Ovary (tissue), 7 donors: ENCODE measurements at regions not wholly inside any gene's neighbourhood (a gene's known extent, or its start where the extent isn't known, plus 50 kb on each side); places are given as distances from the start of the nearest gene placed in this dataset.
"Not testable (repeated sequence)": the region's sequence is repeated elsewhere in the genome, so short reads cannot be mapped to it uniquely, and the experiment has no call there.

Experiments
- DNase-seq, 5 donors: peaks; one replicate each; pipeline ENCODE4 v3.0.0-alpha.2; 2019 to 2020
- H3K27ac ChIP-seq, 2 donors: fragments of 200-600 bp; one replicate each; pipeline versions ENCODE4 v1.5.1 to v1.8.0; 2019 to 2022
- H3K27me3 ChIP-seq: fragments of 200-600 bp; one replicate; pipeline ENCODE4 v1.8.0; 2022
- H3K36me3 ChIP-seq: fragments of 200-600 bp; sonication (generic); one replicate; pipeline ENCODE4 v1.5.1; 2019
- H3K4me1 ChIP-seq: one replicate; pipeline ENCODE4 v1.8.1; 2013; ENCODE audit warnings: mild to moderate bottlenecking, moderate library complexity; ENCODE audit not compliant: insufficient read depth
- H3K4me3 ChIP-seq: fragments of 200-600 bp; sonication (generic); one replicate; pipeline ENCODE4 v1.5.1; 2017
- H3K9me3 ChIP-seq, 2 donors: fragments of 200-600 bp in 1 of 2; sonication (generic) in 1 of 2; one replicate each; pipeline versions ENCODE4 v1.5.1 to v1.8.1; 2013 to 2019; ENCODE audit warnings: mild to moderate bottlenecking in 1 of 2, moderate library complexity in 1 of 2
- CTCF ChIP-seq, 3 donors: fragments of 450-650 bp in 2 of 3; fragments of 200-600 bp in 1 of 3; IDR thresholded peaks; one replicate each; pipeline versions ENCODE4 v1.5.1 to v1.8.0; 2016 to 2022; ENCODE audit warnings: antibody characterized with exemption in 3 of 3, mild to moderate bottlenecking in 1 of 3
- EP300 ChIP-seq: sonication (generic); formaldehyde crosslinking; IDR thresholded peaks from one replicate; pipeline ENCODE4 v1.6.1; 2017; ENCODE audit warnings: antibody characterized with exemption
- POLR2A ChIP-seq: fragments of 450-650 bp; IDR thresholded peaks from one replicate; pipeline ENCODE4 v1.6.1; 2017; ENCODE audit warnings: antibody characterized with exemption, mild to moderate bottlenecking, moderate library complexity
- WGBS, 3 donors: extraction: QIAGEN DNeasy Blood & Tissue Kit in 1 of 3; methylation state at CpG; one replicate each; pipeline versions ENCODE4 v1.1.5 to v1.1.7; 2013 to 2017; 5-methylcytosine and 5-hydroxymethylcytosine counted together
- intact Hi-C, 4 donors: fragments of 100-400 bp; cut with DNase I; formaldehyde crosslinking; loops; one replicate each; pipeline versions ENCODE4 v1.11.0 to v1.15.1; 2022 to 2023
- donor health status: DM: no; HTN: no; CAD: no; lungs with moderate emphysema.
- donor health status: DM: no; HTN: no; CAD: no.
- donor health status: Bipolar disorder and iron deficiency.
- donor health status: DM: no; HTN: no; CAD: no.
- donor health status: DM: yes; HTN: yes; CAD: no.

GRCh38 chr12:66813137-66813892 is 134.4 kb upstream of the GRIP1 start:
- WGBS, 3 donors = 82 to 84% (median 83%) methylated on average over 2 of the region's 2 CpGs
- no peak for TF ChIP-seq CTCF (IDR thresholded peaks at IDR 0.05)
- no peak for TF ChIP-seq POLR2A
- no peak for TF ChIP-seq EP300

GRCh38 chr12:66819587-66819986 is 140.7 kb upstream of the GRIP1 start:
- Histone ChIP-seq H3K4me1 (no peaks in the 10 kb centered on the region), H3K27ac (no peak overlapping the region), H3K27me3 (no peaks in the 10 kb centered on the region), H3K36me3 (no peaks in the 10 kb centered on the region), H3K9me3 (no peaks in the 10 kb centered on the region), H3K4me3 (no peak overlapping the region)
- TF ChIP-seq CTCF (IDR thresholded peaks at IDR 0.05) (no peak), POLR2A (no peak), EP300 (no peak)
- no peak for DNase-seq
- intact Hi-C loops = no loop called here

More at GRCh38 chr12:66813137-66813892, 134.4 kb upstream of the GRIP1 start:
- H3K27ac ChIP-seq = no peak overlapping the region
- H3K27me3 ChIP-seq = no peaks in the 10 kb centered on the region
- no peak for DNase-seq
- H3K9me3 ChIP-seq = no peaks in the 10 kb centered on the region
- intact Hi-C loops = no loop called here
- no peak overlapping the region for H3K4me3 ChIP-seq
- H3K36me3 ChIP-seq = no peaks in the 10 kb centered on the region
- no peaks in the 10 kb centered on the region for H3K4me1 ChIP-seq

GRCh38 chr12:66822961-66823360 is 144.1 kb upstream of the GRIP1 start:
- H3K36me3 ChIP-seq = no peaks in the 10 kb centered on the region
- DNase-seq = no peak
- no peaks in the 10 kb centered on the region for H3K27me3 ChIP-seq
- no peaks in the 10 kb centered on the region for H3K9me3 ChIP-seq
- H3K4me3 ChIP-seq = no peak overlapping the region
- intact Hi-C loops = no loop called here
- no peak overlapping the region for H3K27ac ChIP-seq
- TF ChIP-seq EP300 = no peak
- no peak for TF ChIP-seq POLR2A
- no peak for TF ChIP-seq CTCF (IDR thresholded peaks at IDR 0.05)
- H3K4me1 ChIP-seq = no peaks in the 10 kb centered on the region

GRCh38 chr12:66823857-66824570 is 145.1 kb upstream of the GRIP1 start:
- 86 to 88% (median 86%) methylated on average over 5 of the region's 5 CpGs for WGBS, 3 donors
- Histone ChIP-seq H3K9me3 (no peaks in the 10 kb centered on the region), H3K4me1 (no peaks in the 10 kb centered on the region), H3K27ac (no peak overlapping the region), H3K4me3 (no peak overlapping the region), H3K36me3 (no peaks in the 10 kb centered on the region), H3K27me3 (no peaks in the 10 kb centered on the region)
- TF ChIP-seq POLR2A (no peak), EP300 (no peak), CTCF (IDR thresholded peaks at IDR 0.05) (no peak)
- intact Hi-C loops = no loop called here
- DNase-seq = no peak

GRCh38 chr12:66825921-66826320 is 147.0 kb upstream of the GRIP1 start:
- DNase-seq, H3K4me1 ChIP-seq, H3K36me3 ChIP-seq, H3K27me3 ChIP-seq, H3K9me3 ChIP-seq, H3K27ac ChIP-seq, H3K4me3 ChIP-seq, intact Hi-C loops: not testable (repeated sequence)
- WGBS, 3 donors = 85 to 96% (median 87%) methylated on average over 2 of the region's 2 CpGs
